ENCODE measurements at regions not wholly inside any gene's neighbourhood (a gene's known extent, or its start where the extent isn't known, plus 50 kb on each side); places are given as distances from the start of the nearest gene placed in this dataset.

DNA sequence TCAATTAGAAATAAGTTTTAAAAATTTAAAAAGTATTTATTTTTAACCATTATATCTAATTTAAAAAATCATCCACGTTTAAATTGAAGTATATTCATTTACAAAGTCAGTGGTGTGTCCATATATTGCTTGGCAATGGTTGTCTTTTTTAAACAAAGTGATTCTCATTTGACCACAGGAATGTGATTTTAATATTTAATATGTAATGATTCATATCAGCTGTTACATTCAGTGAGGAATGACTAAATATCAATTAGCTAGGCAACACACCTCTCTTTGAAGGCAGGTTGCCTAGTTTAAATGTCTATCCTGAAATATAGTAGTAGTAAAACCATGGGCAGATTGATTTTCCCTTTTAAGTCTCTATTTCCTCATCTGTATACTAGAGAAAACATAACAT is 392.2 kb upstream of the CCDC179 start:
- no peak overlapping the region for H3K4me2 ChIP-seq (ENCODE audit: control insufficient read depth, extremely low read depth, insufficient read depth, low read depth, low read length)
- dilution Hi-C loops (cut with MboI; ENCODE audit: extremely low pct_ligation_motif_present, low sequenced_read_pairs), result no loop called here
- no peak overlapping the region for H3K4me3 ChIP-seq (ENCODE audit: control insufficient read depth in 2 of 3, extremely low read depth in 1 of 3, insufficient read depth in 2 of 3, low read depth in 1 of 3, low read length in 3 of 3)
- no peak for TF ChIP-seq EZH2 (IDR thresholded peaks at IDR 0.05; ENCODE audit: low read length)
- TF ChIP-seq, protein P1, sequence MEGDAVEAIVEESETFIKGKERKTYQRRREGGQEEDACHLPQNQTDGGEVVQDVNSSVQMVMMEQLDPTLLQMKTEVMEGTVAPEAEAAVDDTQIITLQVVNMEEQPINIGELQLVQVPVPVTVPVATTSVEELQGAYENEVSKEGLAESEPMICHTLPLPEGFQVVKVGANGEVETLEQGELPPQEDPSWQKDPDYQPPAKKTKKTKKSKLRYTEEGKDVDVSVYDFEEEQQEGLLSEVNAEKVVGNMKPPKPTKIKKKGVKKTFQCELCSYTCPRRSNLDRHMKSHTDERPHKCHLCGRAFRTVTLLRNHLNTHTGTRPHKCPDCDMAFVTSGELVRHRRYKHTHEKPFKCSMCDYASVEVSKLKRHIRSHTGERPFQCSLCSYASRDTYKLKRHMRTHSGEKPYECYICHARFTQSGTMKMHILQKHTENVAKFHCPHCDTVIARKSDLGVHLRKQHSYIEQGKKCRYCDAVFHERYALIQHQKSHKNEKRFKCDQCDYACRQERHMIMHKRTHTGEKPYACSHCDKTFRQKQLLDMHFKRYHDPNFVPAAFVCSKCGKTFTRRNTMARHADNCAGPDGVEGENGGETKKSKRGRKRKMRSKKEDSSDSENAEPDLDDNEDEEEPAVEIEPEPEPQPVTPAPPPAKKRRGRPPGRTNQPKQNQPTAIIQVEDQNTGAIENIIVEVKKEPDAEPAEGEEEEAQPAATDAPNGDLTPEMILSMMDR (optimal IDR thresholded peaks at IDR 0.05 in 1 of 3, IDR thresholded peaks at IDR 0.05 in 1 of 3, conservative IDR thresholded peaks at IDR 0.05 in 1 of 3; ENCODE audit: extremely low read depth in 1 of 3, insufficient read depth in 2 of 3, low read length in 3 of 3), result no peak
- no peaks in the 10 kb centered on the region for H3K9me1 ChIP-seq (ENCODE audit: control insufficient read depth, extremely low read depth, insufficient read depth, low read length)
- no peak overlapping the region for H2AFZ ChIP-seq (ENCODE audit: control insufficient read depth, low read length)
- no peaks in the 10 kb centered on the region for H3K36me3 ChIP-seq (ENCODE audit: control insufficient read depth in 2 of 2, extremely low read depth in 1 of 2, insufficient read depth in 2 of 2, low read length in 2 of 2)
- H3K27ac ChIP-seq (ENCODE audit: control insufficient read depth, insufficient read depth, low read length), result no peak overlapping the region
- H3K27me3 ChIP-seq (ENCODE audit: control insufficient read depth, extremely low read depth, insufficient read depth, low read length), result no peaks in the 10 kb centered on the region
- no peaks in the 10 kb centered on the region for H4K20me1 ChIP-seq (ENCODE audit: control insufficient read depth, extremely low read depth, insufficient read depth, low read length)
- DNase-seq (ENCODE audit: low read depth, low spot score), result no peak
- H3K9ac ChIP-seq (ENCODE audit: control insufficient read depth, extremely low read depth, insufficient read depth, low read length), result no peak overlapping the region
- no peaks in the 10 kb centered on the region for H3K79me2 ChIP-seq (ENCODE audit: control insufficient read depth, insufficient read depth, low read length)
- FAIRE-seq, result no peak
- no peaks in the 10 kb centered on the region for H3K4me1 ChIP-seq (ENCODE audit: control insufficient read depth, extremely low read depth, insufficient read depth, low read length)
- H3K9me3 ChIP-seq (ENCODE audit: control insufficient read depth, low read depth, low read length), result no peaks in the 10 kb centered on the region

DNA sequence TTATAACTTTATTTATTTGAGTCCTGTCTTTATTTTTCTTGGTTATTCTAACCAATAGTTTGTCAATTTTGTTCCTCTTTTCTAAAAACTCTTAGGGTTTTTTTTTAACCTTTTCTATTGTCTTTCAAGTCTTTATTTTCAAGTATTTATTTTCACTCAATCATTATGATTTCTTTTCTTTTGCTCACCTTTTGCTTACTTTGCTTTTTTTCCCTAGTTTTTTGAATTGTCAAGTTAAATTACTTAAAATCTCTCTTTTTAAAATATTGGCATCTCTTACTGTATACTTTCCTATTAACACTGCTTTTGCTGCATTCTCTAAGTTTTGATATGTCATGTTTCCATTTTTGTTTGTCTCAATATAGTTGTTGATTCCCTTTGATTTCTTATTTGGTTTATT is 396.8 kb upstream of the CCDC179 start:
- Histone ChIP-seq H3K36me3 (ENCODE audit: control insufficient read depth in 2 of 2, extremely low read depth in 1 of 2, insufficient read depth in 2 of 2, low read length in 2 of 2) (no peaks in the 10 kb centered on the region), H3K4me1 (ENCODE audit: control insufficient read depth, extremely low read depth, insufficient read depth, low read length) (no peaks in the 10 kb centered on the region), H3K79me2 (ENCODE audit: control insufficient read depth, insufficient read depth, low read length) (no peaks in the 10 kb centered on the region), H3K9me1 (ENCODE audit: control insufficient read depth, extremely low read depth, insufficient read depth, low read length) (no peaks in the 10 kb centered on the region), H3K27me3 (ENCODE audit: control insufficient read depth, extremely low read depth, insufficient read depth, low read length) (no peaks in the 10 kb centered on the region), H2AFZ (ENCODE audit: control insufficient read depth, low read length) (no peak overlapping the region), H3K4me3 (ENCODE audit: control insufficient read depth in 2 of 3, extremely low read depth in 1 of 3, insufficient read depth in 2 of 3, low read depth in 1 of 3, low read length in 3 of 3) (no peak overlapping the region), H4K20me1 (ENCODE audit: control insufficient read depth, extremely low read depth, insufficient read depth, low read length) (no peaks in the 10 kb centered on the region), H3K4me2 (ENCODE audit: control insufficient read depth, extremely low read depth, insufficient read depth, low read depth, low read length) (no peak overlapping the region), H3K27ac (ENCODE audit: control insufficient read depth, insufficient read depth, low read length) (no peak overlapping the region), H3K9me3 (ENCODE audit: control insufficient read depth, low read depth, low read length) (no peaks in the 10 kb centered on the region), H3K9ac (ENCODE audit: control insufficient read depth, extremely low read depth, insufficient read depth, low read length) (no peak overlapping the region)
- dilution Hi-C loops (cut with MboI; ENCODE audit: extremely low pct_ligation_motif_present, low sequenced_read_pairs), result no loop called here
- FAIRE-seq (no peak), DNase-seq (ENCODE audit: low read depth, low spot score) (no peak)
- no peak for TF ChIP-seq EZH2 (IDR thresholded peaks at IDR 0.05; ENCODE audit: low read length)
- TF ChIP-seq, protein P1 (optimal IDR thresholded peaks at IDR 0.05 in 1 of 3, IDR thresholded peaks at IDR 0.05 in 1 of 3, conservative IDR thresholded peaks at IDR 0.05 in 1 of 3; ENCODE audit: extremely low read depth in 1 of 3, insufficient read depth in 2 of 3, low read length in 3 of 3), result no peak
